GM18519 (cell line): ENCODE measurements at regions not wholly inside any gene's neighbourhood (a gene's known extent, or its start where the extent isn't known, plus 50 kb on each side); places are given as distances from the start of the nearest gene placed in this dataset.

ENCODE experiments used
- ATAC-seq: cut with Tn5 transposase; IDR thresholded peaks from one replicate; pipeline ENCODE4 v1.9.1; 2021; ENCODE audit warnings: mild to moderate bottlenecking, moderate library complexity; ENCODE audit not compliant: unreplicated experiment, low FRiP score

DNA sequence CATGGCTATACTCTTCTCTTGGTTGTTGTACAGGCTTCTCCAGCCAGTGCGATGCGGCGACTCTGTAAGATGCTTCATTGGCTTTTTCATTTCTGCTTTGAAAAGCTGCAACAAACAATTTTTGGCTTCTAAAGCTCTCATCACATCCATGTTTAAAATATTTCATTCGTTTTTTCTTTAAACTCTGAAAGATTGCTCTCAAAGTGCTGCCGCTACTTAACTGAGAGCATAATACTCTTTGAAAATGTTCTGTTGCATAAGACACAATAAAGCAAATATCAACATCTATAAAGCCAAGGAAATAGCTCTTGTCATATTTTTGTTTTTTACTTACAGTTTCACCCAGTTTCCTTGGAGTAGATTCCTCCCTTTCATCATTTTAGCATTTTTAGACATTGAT, 468.3 kb downstream of the TBC1D22A start:
- ATAC-seq = no peak

DNA sequence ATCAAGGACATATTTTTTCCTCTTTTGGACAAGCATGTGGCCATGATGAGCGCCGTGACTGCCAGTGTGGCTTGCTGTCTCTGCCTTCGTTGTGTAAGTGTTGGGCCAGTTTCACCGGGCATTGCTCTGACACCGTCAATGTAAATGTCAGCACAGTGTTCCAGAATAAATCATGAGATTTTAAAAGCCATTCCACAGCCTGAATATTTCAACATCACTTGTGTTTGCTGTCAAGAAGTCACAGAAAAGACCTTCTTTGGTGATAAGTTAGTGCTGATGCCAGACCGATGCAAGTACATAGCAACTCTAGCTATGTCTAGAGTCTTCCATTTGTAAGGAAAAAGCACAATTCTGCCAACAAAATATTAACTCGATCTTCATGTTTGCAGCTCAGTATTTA, 467.8 kb downstream of the TBC1D22A start:
- ATAC-seq = no peak

GRCh38 chr22:47228767-47229166, 466.3 kb downstream of the TBC1D22A start:
- ATAC-seq = no peak

DNA sequence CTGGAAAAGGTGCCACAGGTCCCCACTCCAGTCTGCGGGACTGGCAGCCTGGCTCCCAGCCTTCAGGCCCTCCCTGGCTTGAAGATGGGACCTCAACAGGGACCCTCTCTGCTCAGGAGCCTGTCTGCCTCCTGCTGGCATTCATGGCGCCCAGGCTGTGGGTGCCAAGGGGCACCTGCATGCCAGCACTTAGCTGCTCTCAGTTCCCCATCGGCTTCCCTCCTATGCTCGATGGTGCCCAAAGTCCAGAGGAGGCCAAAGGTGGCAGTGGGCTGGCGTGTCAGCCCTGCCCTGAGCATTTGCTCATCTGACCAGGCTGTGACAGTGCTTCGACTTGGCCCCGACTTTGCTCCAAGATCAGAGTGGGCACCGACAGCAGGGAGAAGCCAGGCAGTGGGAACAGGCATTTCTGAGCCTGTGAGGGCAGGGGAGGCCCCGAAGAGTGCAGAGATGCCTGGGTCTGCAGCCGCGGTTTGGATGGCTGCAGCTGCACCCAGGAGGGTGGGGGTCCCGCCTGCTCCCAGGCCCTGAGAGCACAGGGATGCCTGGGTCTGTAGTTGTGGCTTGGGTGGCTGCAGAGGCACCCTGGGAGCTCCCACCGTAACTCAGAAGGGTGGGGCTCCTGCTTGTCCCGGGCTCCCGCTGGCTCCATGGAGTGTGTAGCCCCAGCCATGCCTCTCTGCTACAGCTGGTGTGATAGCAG, 463.6 kb downstream of the TBC1D22A start:
- no peak for ATAC-seq

- ATAC-seq = no peak
Measured at GRCh38 chr22:47225080-47225930, 462.9 kb downstream of the TBC1D22A start.
